Memory B cell (primary cell): ENCODE measurements at regions not wholly inside any gene's neighbourhood (a gene's known extent, or its start where the extent isn't known, plus 50 kb on each side); places are given as distances from the start of the nearest gene placed in this dataset.

ENCODE experiments used
- ATAC-seq: fragments of 150-1000 bp; cut with Tn5 transposase; 2 replicates; pipeline ENCODE4 v1.10.0; 2021; ENCODE audit warnings: low read depth, mild to moderate bottlenecking, moderate library complexity
- DNase-seq, 2 donors: peaks; one replicate each; pipeline ENCODE4 v3.0.0; 2022; ENCODE audit warnings: low spot score in 2 of 2
- H3K27ac Mint-ChIP-seq: one replicate; pipeline ENCODE4 v1.8.0; 2022; ENCODE audit warnings: mild to moderate bottlenecking, moderate library complexity, mixed read lengths
- H3K27me3 Mint-ChIP-seq: one replicate; pipeline ENCODE4 v1.8.0; 2022; ENCODE audit warnings: mixed read lengths
- H3K36me3 Mint-ChIP-seq: one replicate; pipeline ENCODE4 v1.8.0; 2022; ENCODE audit warnings: mild to moderate bottlenecking, mixed read lengths
- H3K4me1 Mint-ChIP-seq: one replicate; pipeline ENCODE4 v1.8.0; 2022; ENCODE audit warnings: mixed read lengths
- H3K4me3 Mint-ChIP-seq: one replicate; pipeline ENCODE4 v1.8.0; 2022; ENCODE audit warnings: mild to moderate bottlenecking, moderate library complexity, mixed read lengths
- H3K9me3 Mint-ChIP-seq: one replicate; pipeline ENCODE4 v1.8.0; 2022; ENCODE audit warnings: mixed read lengths

GRCh38 chr9:108108280-108108851 is 618.8 kb upstream of the KLF4 start:
- H3K27me3 Mint-ChIP-seq, result no peaks in the 10 kb centered on the region
- H3K9me3 Mint-ChIP-seq, result no peaks in the 10 kb centered on the region
- ATAC-seq (no peak), DNase-seq (no peak)
- no peak overlapping the region for H3K27ac Mint-ChIP-seq
- H3K4me1 Mint-ChIP-seq, result peaks cover 2% of the 10 kb centered on the region
- no peak overlapping the region for H3K4me3 Mint-ChIP-seq
- no peaks in the 10 kb centered on the region for H3K36me3 Mint-ChIP-seq

GRCh38 chr9:108105885-108106284 is 616.3 kb upstream of the KLF4 start:
- ATAC-seq, result no peak
- Mint-ChIP-seq H3K9me3 (no peaks in the 10 kb centered on the region), H3K27ac (no peak overlapping the region), H3K36me3 (no peaks in the 10 kb centered on the region), H3K4me3 (no peak overlapping the region), H3K4me1 (peaks cover 2% of the 10 kb centered on the region), H3K27me3 (peaks cover under 1% of the 10 kb centered on the region)
- DNase-seq, result no peak

GRCh38 chr9:108104991-108105390 is 615.4 kb upstream of the KLF4 start:
- Mint-ChIP-seq H3K4me1 (peaks cover 2% of the 10 kb centered on the region), H3K27ac (no peak overlapping the region), H3K4me3 (no peak overlapping the region), H3K9me3 (no peaks in the 10 kb centered on the region), H3K36me3 (no peaks in the 10 kb centered on the region), H3K27me3 (peaks cover 5% of the 10 kb centered on the region)
- DNase-seq (no peak), ATAC-seq (no peak)

- Mint-ChIP-seq H3K4me3 (no peak overlapping the region), H3K9me3 (no peaks in the 10 kb centered on the region), H3K27ac (no peak overlapping the region), H3K36me3 (no peaks in the 10 kb centered on the region), H3K27me3 (peaks cover 5% of the 10 kb centered on the region), H3K4me1 (peaks cover 2% of the 10 kb centered on the region)
- ATAC-seq (no peak), DNase-seq (no peak)
These were observed 613.6 kb upstream of the KLF4 start for GRCh38 chr9:108103046-108103693.

GRCh38 chr9:108101410-108101809 is 611.8 kb upstream of the KLF4 start:
- Mint-ChIP-seq H3K9me3 (no peaks in the 10 kb centered on the region), H3K4me1 (peaks cover 2% of the 10 kb centered on the region), H3K36me3 (no peaks in the 10 kb centered on the region), H3K4me3 (no peak overlapping the region), H3K27ac (no peak overlapping the region), H3K27me3 (peaks cover 5% of the 10 kb centered on the region)
- ATAC-seq (no peak), DNase-seq (no peak)

- DNase-seq (no peak), ATAC-seq (no peak)
- Mint-ChIP-seq H3K4me1 (peaks cover 2% of the 10 kb centered on the region), H3K27ac (no peak overlapping the region), H3K27me3 (peaks cover 5% of the 10 kb centered on the region), H3K36me3 (no peaks in the 10 kb centered on the region), H3K9me3 (no peaks in the 10 kb centered on the region), H3K4me3 (no peak overlapping the region)
These were observed 611.0 kb upstream of the KLF4 start for GRCh38 chr9:108100571-108100970.

- H3K27me3 Mint-ChIP-seq, result peaks cover 5% of the 10 kb centered on the region
- H3K27ac Mint-ChIP-seq, result no peak overlapping the region
- no peak overlapping the region for H3K4me3 Mint-ChIP-seq
- no peaks in the 10 kb centered on the region for H3K9me3 Mint-ChIP-seq
- ATAC-seq, result no peak
- no peaks in the 10 kb centered on the region for H3K4me1 Mint-ChIP-seq
- DNase-seq, result no peak
- no peaks in the 10 kb centered on the region for H3K36me3 Mint-ChIP-seq
These were observed 610.3 kb upstream of the KLF4 start for GRCh38 chr9:108099854-108100253.

GRCh38 chr9:108095496-108095895 is 605.9 kb upstream of the KLF4 start:
- no peaks in the 10 kb centered on the region for H3K4me1 Mint-ChIP-seq
- H3K27ac Mint-ChIP-seq, result no peak overlapping the region
- H3K36me3 Mint-ChIP-seq, result no peaks in the 10 kb centered on the region
- DNase-seq, result no peak
- H3K4me3 Mint-ChIP-seq, result no peak overlapping the region
- no peaks in the 10 kb centered on the region for H3K9me3 Mint-ChIP-seq
- ATAC-seq, result no peak
- no peaks in the 10 kb centered on the region for H3K27me3 Mint-ChIP-seq

GRCh38 chr9:108094676-108094993 is 605.1 kb upstream of the KLF4 start:
- no peaks in the 10 kb centered on the region for H3K36me3 Mint-ChIP-seq
- DNase-seq (no peak), ATAC-seq (no peak)
- H3K27ac Mint-ChIP-seq, result no peak overlapping the region
- no peak overlapping the region for H3K4me3 Mint-ChIP-seq
- no peaks in the 10 kb centered on the region for H3K4me1 Mint-ChIP-seq
- H3K27me3 Mint-ChIP-seq, result no peaks in the 10 kb centered on the region
- H3K9me3 Mint-ChIP-seq, result no peaks in the 10 kb centered on the region

- Mint-ChIP-seq H3K4me3 (no peak overlapping the region), H3K9me3 (no peaks in the 10 kb centered on the region), H3K27me3 (no peaks in the 10 kb centered on the region), H3K4me1 (no peaks in the 10 kb centered on the region), H3K36me3 (no peaks in the 10 kb centered on the region), H3K27ac (no peak overlapping the region)
- ATAC-seq, result no peak
- DNase-seq, result no peak
These were observed 604.5 kb upstream of the KLF4 start for GRCh38 chr9:108093773-108094675.

GRCh38 chr9:108088916-108089315 is 599.3 kb upstream of the KLF4 start:
- Mint-ChIP-seq H3K4me1 (no peaks in the 10 kb centered on the region), H3K4me3 (no peak overlapping the region), H3K9me3 (no peaks in the 10 kb centered on the region), H3K36me3 (no peaks in the 10 kb centered on the region), H3K27ac (no peak overlapping the region), H3K27me3 (peaks cover 5% of the 10 kb centered on the region)
- no peak for ATAC-seq
- DNase-seq, result no peak

GRCh38 chr9:108087781-108088180 is 598.2 kb upstream of the KLF4 start:
- no peak for DNase-seq
- H3K36me3 Mint-ChIP-seq, result no peaks in the 10 kb centered on the region
- peaks cover 7% of the 10 kb centered on the region for H3K27me3 Mint-ChIP-seq
- H3K27ac Mint-ChIP-seq, result no peak overlapping the region
- H3K4me3 Mint-ChIP-seq, result no peak overlapping the region
- no peaks in the 10 kb centered on the region for H3K4me1 Mint-ChIP-seq
- no peaks in the 10 kb centered on the region for H3K9me3 Mint-ChIP-seq
- no peak for ATAC-seq

- Mint-ChIP-seq H3K4me3 (no peak overlapping the region), H3K27ac (no peak overlapping the region), H3K4me1 (no peaks in the 10 kb centered on the region), H3K36me3 (no peaks in the 10 kb centered on the region), H3K27me3 (peaks cover 7% of the 10 kb centered on the region), H3K9me3 (no peaks in the 10 kb centered on the region)
- DNase-seq, result no peak
- no peak for ATAC-seq
These were observed 597.1 kb upstream of the KLF4 start for GRCh38 chr9:108086624-108087023.

- no peaks in the 10 kb centered on the region for H3K4me1 Mint-ChIP-seq
- H3K4me3 Mint-ChIP-seq, result no peak overlapping the region
- no peaks in the 10 kb centered on the region for H3K9me3 Mint-ChIP-seq
- DNase-seq, result no peak
- peaks cover 7% of the 10 kb centered on the region for H3K27me3 Mint-ChIP-seq
- ATAC-seq, result no peak
- no peaks in the 10 kb centered on the region for H3K36me3 Mint-ChIP-seq
- H3K27ac Mint-ChIP-seq, result no peak overlapping the region
These were observed 595.7 kb upstream of the KLF4 start for GRCh38 chr9:108085294-108085693.
